GM18868 (cell line): ENCODE measurements at regions not wholly inside any gene's neighbourhood (a gene's known extent, or its start where the extent isn't known, plus 50 kb on each side); places are given as distances from the start of the nearest gene placed in this dataset.

Experiments
- ATAC-seq: cut with Tn5 transposase; IDR thresholded peaks from one replicate; pipeline ENCODE4 v1.9.1; 2021; ENCODE audit warnings: mild to moderate bottlenecking, moderate library complexity; ENCODE audit not compliant: unreplicated experiment

DNA sequence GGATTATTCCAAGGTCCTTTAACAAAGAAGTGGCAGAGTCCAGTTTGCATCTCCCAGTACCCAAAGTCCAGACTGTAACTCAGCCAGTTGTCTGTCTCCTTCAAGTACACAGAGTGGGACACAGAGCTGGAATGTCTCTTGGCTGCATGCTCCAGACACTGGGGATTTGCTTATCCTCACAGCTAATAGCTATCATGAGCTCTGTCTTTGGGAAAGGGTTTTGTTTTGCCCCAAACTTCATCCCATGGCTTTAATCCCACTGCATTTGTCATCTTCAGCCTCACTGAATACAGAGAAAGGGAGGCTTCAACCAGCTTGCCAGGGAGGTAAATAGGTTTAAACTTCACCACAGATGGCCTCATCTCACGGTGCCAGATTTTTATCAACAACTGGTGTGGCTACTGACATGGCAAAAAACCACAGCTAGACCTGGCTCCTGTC, 412.2 kb upstream of the SLC24A2 start:
- no peak for ATAC-seq

DNA sequence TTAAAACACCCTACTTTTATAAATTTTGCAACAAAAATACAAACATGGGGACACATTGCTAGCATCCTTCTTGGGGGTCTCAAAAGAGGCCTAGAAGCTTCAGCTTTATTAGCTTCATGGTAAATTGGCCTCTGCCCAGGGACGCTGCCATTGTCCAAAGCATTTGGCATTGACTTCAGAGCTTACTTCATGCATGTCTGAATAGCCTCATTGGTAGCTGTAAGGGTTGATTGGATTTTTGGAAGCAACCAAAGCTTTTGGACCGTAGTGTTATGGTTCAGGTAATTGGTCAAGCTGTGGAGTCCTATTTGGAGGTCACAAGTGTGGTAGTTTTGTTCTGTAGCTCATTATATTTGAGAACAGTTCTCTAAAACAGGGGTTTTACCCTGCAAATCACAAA, 411.7 kb upstream of the SLC24A2 start:
- no peak for ATAC-seq

DNA sequence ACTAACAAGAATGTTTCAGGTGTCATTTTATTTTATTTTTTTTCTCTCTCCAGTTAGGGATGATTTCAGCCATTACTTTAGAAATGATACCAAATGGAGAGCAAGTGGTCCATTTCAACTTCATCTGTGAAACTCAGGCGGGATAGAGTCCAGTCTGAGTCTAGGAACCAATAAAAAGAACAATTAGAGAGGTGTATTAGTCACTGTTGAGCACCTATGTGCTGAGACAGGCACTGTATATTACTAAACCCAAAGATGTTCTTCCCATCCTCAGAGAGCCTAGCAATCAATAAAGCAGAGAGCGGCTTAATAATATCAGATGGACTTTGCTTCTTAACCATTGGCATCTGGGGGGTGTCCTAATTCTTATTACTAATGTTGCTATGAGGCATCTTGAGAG, 410.3 kb upstream of the SLC24A2 start:
- no peak for ATAC-seq

DNA sequence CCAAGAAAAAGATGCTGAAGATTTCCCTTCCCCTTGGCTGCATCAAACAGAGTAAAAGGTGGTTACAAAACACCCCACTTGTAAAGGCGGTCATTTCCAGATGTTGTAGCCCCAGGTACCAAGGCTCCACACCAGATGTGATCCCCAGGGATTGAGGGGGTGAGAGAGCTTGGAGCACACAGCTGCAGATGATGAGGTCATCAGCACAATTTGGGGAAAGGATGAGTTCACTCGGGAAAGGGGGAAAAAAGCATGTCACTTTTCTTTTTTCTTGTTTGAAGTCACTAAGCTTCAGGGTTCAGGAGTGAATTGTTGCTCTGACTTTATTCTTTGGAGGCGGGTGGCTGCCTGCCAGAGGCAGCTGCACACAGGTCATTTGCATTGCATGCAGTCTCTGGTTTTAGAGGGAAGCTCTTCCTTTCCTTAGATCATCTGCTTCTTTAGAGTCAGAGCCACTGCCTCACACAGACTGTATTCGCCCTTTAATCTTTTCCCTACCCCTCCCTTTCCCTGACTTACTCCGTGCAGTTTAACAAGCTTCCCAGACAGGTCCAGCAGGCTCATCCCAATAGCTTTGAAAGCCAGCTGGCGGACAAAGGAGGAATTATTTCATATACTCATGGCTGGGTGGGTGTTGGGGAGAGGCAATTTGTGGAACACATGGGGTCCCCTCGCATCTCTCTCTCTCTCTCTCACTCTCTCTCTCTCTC, 409.3 kb upstream of the SLC24A2 start:
- ATAC-seq: no peak

DNA sequence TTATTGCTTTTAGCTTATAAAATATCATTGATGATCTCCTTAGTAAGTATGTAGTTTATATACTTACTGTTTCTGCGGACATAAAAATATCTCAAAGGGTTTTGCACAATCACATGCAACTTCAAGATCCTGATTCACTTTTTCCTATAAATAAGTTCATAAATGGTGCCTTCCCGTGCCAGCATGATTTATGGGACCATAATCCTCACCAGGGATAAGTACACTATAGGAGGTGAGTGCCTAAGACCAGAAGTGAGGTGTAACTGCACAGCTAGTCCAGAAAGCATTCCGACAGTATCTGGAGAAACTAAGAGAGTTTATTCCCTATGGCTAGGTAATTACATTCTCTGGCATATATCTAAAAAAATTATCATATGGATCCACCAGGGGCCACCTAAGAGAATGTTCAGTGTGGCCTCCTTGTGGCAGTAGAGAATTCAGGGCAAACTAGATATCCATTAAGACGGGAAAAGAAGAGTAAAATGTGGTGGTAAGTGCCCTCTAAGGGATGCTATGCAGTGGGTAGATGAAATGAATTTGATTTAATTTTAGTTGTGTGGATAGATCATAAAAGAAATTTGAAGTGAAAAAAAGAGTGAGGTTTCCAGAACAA, 402.5 kb upstream of the SLC24A2 start:
- ATAC-seq: no peak

DNA sequence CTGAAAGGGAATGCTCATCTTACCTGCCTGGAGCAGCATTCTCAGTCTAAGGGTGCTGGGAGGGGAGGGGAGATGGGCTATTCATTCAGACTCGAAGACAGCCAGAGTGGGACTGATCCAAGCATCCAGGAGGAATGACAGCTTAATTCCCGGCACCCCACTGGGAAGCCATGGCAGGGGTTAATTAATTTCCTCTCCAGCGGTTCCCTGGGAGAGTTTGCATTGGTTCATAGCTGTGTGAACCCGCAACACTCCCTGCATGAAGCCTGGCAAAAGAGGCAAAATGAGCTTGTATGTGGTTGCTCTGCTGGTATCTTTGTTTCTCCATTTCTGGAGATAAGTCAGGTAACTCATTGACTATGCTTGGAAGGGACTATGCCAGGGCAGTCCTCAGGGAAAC, 401.0 kb upstream of the SLC24A2 start:
- no peak for ATAC-seq

DNA sequence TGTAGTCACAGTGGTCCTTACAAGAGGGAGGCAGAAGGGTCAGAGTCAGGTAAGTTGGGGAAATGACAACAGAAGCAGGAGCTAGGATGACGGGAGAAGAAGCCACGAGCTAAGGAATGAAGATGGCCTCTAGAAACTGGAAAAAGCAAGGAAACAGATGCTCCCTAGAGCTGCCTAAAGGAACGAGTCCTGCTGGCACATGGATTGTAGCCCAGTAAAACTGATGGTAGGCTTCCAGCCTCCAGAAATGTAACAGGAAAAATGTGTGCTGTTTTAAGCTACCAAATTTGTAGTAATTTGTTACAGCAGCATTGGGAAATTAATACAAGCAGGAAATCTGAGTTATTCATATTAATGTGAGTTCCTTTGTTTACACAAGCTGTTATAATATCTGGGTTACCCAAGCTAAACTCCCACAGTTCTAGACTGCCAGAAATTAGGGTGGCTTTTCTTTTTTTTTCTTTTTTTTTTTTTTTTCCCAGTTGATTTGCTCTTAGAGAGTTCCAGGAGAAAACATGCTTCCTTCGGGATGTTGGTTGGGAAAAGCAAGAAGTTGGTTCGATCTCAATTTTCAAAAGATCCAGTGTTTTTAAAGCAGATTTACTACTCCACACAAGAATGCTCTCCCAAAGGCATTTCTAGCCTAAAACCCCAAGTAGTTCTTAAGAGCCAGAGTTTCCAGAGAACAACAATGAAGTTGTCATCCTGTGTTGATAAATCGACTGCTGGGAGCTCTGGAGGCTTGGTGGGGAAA, 400.0 kb upstream of the SLC24A2 start:
- ATAC-seq: no peak

DNA sequence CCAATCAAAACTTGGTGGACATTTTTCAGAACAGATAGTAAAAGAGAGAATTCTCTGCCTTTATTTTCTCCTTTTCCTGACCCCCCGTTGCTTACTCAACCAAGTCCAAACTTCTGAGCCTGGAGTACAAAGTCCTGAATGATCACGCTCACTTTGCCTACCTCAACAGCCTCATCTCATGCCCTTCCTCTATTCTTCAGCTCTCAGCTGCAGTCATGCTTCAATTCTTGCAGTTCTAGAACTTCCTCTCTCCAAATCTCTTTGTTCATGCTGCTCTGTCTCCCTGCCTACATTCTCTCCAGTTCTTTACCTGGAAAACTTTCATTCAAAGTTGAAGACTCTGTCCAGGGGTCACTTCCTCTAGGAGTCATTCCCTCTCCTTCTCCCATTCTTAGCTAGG, 398.5 kb upstream of the SLC24A2 start:
- ATAC-seq: no peak

DNA sequence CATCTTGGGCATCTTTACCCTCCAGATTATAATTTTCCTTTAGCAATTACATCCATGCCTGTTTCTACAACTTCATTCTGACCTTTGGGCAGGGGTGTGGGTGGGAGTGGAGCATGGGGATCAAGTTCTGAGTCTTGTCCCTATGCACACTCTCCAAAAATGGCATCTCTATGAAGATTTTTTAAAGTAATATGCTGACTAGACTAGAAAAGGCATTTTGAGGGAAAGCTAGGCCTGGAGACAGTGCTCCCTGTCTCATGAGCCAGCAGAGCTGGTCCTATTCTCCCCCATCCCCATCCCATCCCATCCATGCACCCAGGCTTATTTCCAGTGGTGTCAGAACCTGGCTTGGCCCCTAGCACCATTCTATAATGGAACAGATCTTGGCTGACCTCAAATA, 398.0 kb upstream of the SLC24A2 start:
- ATAC-seq: no peak

DNA sequence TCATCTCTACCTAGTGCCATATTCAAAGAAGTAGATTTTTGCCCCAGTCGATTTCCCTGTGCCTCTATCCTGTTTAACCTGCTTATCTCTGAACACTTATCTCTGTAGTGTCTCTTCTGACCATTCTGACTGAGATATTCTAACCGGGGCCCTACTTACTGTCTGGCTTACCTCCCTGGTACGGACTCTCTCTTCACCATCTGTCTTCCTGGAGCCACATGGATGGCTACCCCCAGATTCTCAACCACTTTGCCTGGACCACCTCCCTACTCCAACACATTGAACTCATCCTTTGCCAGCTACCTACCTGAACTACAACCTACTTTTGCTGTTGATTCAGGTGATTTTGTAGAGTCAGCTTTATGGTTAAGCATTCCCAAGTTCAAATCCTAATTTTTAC, 397.4 kb upstream of the SLC24A2 start:
- no peak for ATAC-seq

DNA sequence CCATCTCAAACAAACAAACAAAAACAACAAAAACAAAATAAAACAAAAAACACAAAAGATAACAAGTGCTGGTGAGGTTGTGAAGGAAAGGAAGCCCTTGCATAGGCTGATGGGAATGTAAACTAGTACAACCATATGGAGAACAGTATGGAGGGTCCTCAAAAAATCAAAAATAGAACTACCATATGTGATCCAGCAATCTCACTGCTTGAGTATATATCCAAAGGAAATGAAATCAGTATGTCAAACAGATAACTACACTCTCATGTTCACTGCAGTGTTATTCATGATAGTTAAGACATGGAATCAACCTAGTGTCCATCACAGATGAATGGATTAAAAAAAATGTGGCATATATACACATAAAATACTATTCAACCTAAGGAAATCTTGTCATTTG, 395.7 kb upstream of the SLC24A2 start:
- no peak for ATAC-seq

DNA sequence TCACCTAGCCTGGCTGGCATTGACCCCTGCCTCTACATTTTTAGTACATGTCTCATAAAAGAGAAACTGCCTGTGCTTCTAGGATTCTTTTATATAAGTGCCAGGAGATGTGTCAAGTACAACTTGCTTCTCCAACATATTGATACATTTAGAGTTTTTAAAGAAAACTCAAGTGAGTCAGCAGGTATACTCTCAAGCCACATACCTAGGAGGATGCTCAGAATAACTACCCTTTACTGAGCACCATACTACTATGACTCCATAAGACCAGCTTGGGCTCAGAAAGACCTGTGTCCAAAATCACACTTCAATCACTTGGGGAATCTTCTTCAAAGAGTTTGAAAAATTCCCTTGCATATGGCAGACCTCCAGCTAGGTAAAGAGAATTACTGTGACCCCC, 389.8 kb upstream of the SLC24A2 start:
- no peak for ATAC-seq

DNA sequence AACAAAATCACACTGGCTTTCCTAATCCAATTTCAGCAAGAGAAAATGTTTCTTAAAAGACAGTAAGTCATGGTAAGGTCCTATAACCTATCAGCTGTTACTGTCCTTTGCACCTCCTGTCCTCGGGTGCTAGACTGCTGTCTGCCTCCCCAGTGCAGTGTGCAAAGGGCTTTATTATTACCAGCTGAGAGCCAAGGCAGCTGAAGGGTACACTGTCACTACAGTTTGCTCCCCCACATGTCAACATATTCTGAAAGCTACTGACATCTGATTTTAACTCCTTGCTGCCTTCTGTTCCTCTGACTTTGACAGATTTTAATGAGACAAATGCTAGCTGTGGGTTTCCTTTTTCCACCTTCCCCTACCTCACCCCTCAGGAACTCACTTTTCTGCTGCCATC, 389.4 kb upstream of the SLC24A2 start:
- no peak for ATAC-seq

DNA sequence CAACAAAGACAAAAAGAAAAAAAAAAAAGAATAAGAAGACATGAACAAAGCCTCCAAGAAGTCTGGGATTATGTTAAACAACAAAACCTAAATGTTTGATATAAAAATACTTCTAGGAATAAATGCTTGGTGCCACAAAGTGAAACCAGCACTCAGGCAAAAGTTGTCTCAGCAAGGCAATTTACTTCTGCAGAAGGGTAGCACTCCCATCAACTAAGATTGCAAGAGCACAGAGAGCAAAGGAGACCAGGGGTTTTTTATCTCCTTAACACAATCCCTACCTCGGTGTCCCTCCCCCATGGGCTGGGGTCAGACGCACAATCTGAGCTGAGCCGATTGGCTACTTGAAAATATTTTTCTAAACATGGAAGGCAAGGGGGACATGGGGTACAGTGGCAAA, 381.3 kb upstream of the SLC24A2 start:
- no peak for ATAC-seq

DNA sequence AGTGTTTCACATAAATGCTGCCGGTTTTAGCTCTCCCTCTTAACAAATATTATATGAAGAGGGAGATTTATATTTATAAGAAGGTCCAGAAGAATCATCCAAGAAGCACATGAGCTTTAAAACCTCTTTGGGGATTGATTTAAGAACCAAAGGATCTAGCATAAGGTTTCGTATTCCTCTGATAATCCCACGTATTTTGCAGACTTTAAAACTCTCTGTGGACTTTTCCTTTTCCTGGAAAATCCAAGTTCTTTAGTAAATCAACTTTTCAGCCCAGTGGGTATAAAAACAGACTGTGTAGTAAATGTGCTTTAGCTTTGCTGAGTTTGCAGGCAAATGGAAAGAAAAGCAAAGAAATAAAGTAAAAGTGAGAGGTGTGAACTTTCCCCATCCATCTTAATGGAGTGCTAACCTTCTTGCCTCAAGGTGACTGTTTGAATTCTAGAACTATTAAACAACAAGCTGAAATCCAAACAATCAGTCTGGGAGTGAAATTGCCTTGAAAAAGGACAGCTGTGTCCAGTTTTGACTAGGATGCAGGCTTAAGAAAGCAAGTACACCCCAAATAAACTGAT, 363.4 kb upstream of the SLC24A2 start:
- ATAC-seq: no peak

DNA sequence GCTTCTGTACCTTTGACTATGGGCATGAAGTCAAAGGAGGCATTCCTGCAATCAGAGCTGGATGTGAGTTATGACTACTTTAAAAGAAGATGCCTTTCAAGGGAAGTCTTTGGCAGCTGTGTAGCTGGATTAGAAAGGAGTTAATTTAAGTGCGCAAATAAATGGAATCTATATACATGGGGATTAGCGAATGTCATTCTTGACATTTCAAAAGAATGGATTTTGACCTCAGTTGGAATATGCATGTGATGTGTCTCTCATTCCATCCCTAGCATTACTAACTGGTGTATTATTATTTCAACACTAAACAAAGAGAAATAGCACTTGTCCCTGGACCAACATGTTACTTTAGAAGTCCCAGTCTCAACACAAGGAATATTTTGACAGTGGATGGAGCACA, 359.6 kb upstream of the SLC24A2 start:
- no peak for ATAC-seq

DNA sequence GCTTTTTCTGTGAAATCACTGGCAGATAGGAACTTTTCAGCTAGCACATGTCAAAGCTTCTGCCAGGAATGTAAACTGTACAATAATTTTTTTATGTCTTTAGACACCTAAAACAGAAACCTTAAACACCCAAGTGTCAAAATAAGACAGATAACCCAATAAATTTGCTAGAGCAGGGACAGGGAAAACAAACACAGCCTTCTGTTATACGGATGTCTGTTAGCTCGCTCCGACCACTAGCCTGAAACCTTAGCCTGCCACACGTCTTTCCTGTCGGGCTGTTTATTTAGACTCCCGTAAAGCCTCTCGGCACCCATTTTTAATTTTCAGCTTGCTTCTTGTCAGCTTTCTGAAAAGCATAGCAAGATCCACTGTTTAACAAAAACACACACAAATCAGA, 355.4 kb upstream of the SLC24A2 start:
- no peak for ATAC-seq

DNA sequence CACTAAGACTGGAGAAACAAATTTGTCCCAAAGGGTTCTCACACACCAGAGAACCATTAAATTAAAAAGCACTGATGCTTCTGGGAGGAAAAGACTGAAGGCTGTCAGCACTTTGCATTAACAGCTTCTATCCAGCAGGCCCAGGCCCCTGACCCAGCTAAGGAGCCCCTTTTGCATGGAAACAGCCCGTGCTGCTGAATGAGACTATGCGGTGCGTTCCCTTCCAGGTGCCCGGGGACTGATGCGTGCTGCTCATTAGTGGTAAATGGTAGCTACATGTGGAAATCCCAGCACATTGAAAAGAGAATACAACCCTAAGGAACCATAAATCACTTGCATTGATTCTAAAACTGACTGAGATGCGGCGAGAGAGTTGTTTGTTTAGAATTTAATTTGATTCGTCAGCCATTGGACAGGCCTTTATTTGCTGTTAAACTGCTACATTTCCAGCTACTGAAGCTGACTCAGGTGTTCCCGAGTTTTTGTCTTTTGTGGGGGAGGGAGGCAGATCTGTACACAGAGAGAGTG, 351.0 kb upstream of the SLC24A2 start:
- ATAC-seq: no peak

DNA sequence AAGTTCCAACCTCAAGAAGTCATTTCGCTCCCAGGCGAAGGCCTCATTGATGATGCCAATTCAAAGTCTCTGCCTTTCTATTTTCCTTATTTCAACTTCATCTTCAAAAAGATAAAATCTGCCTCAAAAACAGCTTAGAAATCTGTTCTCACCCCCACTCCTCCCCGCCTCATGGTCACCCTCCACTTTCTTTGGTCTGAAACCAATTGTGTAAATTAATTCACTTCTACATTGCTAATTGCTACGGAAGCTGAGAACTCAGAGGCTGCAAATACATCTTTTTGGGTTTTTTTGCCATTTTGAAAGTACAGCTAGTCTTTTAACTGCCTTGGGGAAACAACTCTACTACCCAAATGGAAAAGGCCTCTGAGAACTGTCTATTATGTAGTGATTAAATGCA, 350.0 kb upstream of the SLC24A2 start:
- ATAC-seq: no peak

DNA sequence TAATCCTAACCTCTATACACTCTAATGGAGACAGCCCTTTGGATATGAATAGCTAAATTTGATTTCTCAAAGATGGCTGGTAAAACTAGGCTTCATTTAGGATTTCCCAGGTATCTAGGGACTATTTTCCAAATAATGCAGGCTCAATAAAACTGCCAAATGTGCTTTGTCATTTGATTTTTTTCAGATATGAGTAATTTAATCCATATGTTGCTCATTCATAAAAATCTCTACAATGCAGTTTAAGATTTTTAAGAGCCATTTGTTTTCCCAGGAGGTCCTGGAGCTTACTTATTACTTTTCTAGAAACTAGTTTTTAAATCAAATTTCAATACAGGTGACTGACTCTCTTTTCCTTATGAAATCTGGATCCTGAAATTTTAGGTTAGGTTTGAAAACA, 349.3 kb upstream of the SLC24A2 start:
- no peak for ATAC-seq

DNA sequence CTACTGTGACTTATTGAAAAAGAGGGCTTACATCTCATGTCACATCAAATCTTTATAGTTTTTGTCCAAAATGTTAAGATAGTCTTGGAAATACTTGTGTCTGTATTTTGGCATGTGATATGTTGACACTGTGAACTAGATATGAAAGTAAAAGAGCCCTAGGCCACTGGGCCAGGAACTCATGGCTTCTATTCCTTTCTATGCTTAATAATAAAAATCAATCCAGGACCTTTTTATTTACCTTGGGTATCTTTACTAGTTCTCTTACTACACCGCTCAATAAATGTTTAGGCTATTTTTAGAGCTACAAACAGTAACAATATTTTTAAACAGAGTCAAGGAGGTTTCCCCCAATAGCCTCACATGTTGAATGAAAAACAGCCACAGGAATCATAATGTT, 348.6 kb upstream of the SLC24A2 start:
- ATAC-seq: no peak
